Smooth muscle cell (in vitro differentiated cells): ENCODE measurements at regions not wholly inside any gene's neighbourhood (a gene's known extent, or its start where the extent isn't known, plus 50 kb on each side); places are given as distances from the start of the nearest gene placed in this dataset.

ENCODE experiments used
- DNase-seq: peaks from one replicate; lab custom pipeline; 2025; ENCODE audit not compliant: unreplicated experiment; lab: John Stamatoyannopoulos, UW
- H2AFZ ChIP-seq: fragments of 200-600 bp; sonication (generic); 2 replicates; pipeline ENCODE4 v1.6.0; 2016; ENCODE audit warnings: antibody characterized with exemption, low read depth, mild to moderate bottlenecking
- H3F3A ChIP-seq: fragments of 200-600 bp; sonication (generic); 2 replicates; pipeline ENCODE4 v1.6.0; 2017; ENCODE audit warnings: antibody characterized with exemption, low read depth
- H3K27ac ChIP-seq: fragments of 200-600 bp; sonication (generic); 2 replicates; pipeline ENCODE4 v1.5.1; 2016; ENCODE audit warnings: low read depth, mild to moderate bottlenecking
- H3K27me3 ChIP-seq: fragments of 200-600 bp; sonication (generic); 2 replicates; pipeline ENCODE4 v1.6.1; 2016; ENCODE audit warnings: low read depth, mild to moderate bottlenecking
- H3K36me3 ChIP-seq: fragments of 200-600 bp; sonication (generic); 2 replicates; pipeline ENCODE4 v1.5.1; 2016; ENCODE audit warnings: low read depth
- H3K4me1 ChIP-seq: fragments of 200-600 bp; sonication (generic); 2 replicates; pipeline ENCODE4 v1.5.1; 2016; ENCODE audit warnings: low read depth
- H3K4me2 ChIP-seq: fragments of 200-600 bp; sonication (generic); 2 replicates; pipeline ENCODE4 v1.6.0; 2016; ENCODE audit warnings: mild to moderate bottlenecking
- H3K4me3 ChIP-seq: fragments of 200-600 bp; sonication (generic); 2 replicates; pipeline ENCODE4 v1.5.1; 2016; ENCODE audit warnings: mild to moderate bottlenecking
- H3K79me2 ChIP-seq: fragments of 200-600 bp; sonication (generic); 2 replicates; pipeline ENCODE4 v1.6.0; 2016; ENCODE audit warnings: low read depth, mild to moderate bottlenecking
- H3K9ac ChIP-seq: fragments of 200-600 bp; sonication (generic); 2 replicates; pipeline ENCODE4 v1.6.0; 2016; ENCODE audit warnings: low read depth
- H3K9me3 ChIP-seq: fragments of 200-600 bp; sonication (generic); replicated peaks from 2 replicates; pipeline ENCODE4 v1.5.1; 2016; ENCODE audit warnings: low read depth
- H4K20me1 ChIP-seq: fragments of 200-600 bp; sonication (generic); 2 replicates; pipeline ENCODE4 v1.6.0; 2016; ENCODE audit warnings: low read depth
- CTCF ChIP-seq: fragments of 200-600 bp; sonication (generic); IDR thresholded peaks from 2 replicates; pipeline ENCODE4 v1.5.1; 2017; ENCODE audit warnings: borderline replicate concordance, mild to moderate bottlenecking, antibody characterized with exemption; ENCODE audit not compliant: insufficient read depth, poor library complexity, severe bottlenecking
- WGBS: methylation state at CpG from one replicate; pipeline ENCODE4 v1.1.7; 2016; ENCODE audit warnings: low lambda C conversion rate; 5-methylcytosine and 5-hydroxymethylcytosine counted together

GRCh38 chr1:59170659-59171058 is 126.2 kb upstream of the FGGY start:
- no peak overlapping the region for H3K4me2 ChIP-seq
- 87% methylated on average over 3 of the region's 3 CpGs for WGBS
- DNase-seq = no peak
- no peak for TF ChIP-seq CTCF
- peaks cover 7% of the 10 kb centered on the region for H3F3A ChIP-seq
- no peaks in the 10 kb centered on the region for H3K36me3 ChIP-seq
- no peaks in the 10 kb centered on the region for H3K9me3 ChIP-seq
- H3K79me2 ChIP-seq = no peaks in the 10 kb centered on the region
- H4K20me1 ChIP-seq = no peaks in the 10 kb centered on the region
- H3K4me1 ChIP-seq = no peaks in the 10 kb centered on the region
- no peak overlapping the region for H3K9ac ChIP-seq
- H3K27me3 ChIP-seq = no peaks in the 10 kb centered on the region
- no peak overlapping the region for H3K4me3 ChIP-seq
- no peak overlapping the region for H2AFZ ChIP-seq
- H3K27ac ChIP-seq = no peak overlapping the region

GRCh38 chr1:59171788-59172187 is 125.1 kb upstream of the FGGY start:
- Histone ChIP-seq H3K79me2 (no peaks in the 10 kb centered on the region), H3K27ac (no peak overlapping the region), H3F3A (peaks cover 7% of the 10 kb centered on the region), H3K9me3 (no peaks in the 10 kb centered on the region), H3K4me2 (no peak overlapping the region), H3K4me1 (no peaks in the 10 kb centered on the region), H3K4me3 (no peak overlapping the region), H3K9ac (no peak overlapping the region), H3K27me3 (no peaks in the 10 kb centered on the region), H4K20me1 (no peaks in the 10 kb centered on the region), H3K36me3 (no peaks in the 10 kb centered on the region), H2AFZ (no peak overlapping the region)
- DNase-seq = no peak
- no peak for TF ChIP-seq CTCF
- 78% methylated on average over 4 of the region's 4 CpGs for WGBS

- Histone ChIP-seq H3K36me3 (no peaks in the 10 kb centered on the region), H3K4me3 (no peak overlapping the region), H3K27ac (no peak overlapping the region), H3K9me3 (no peaks in the 10 kb centered on the region), H3F3A (peaks cover 7% of the 10 kb centered on the region), H3K4me2 (no peak overlapping the region), H3K27me3 (no peaks in the 10 kb centered on the region), H3K79me2 (no peaks in the 10 kb centered on the region), H2AFZ (no peak overlapping the region), H3K4me1 (no peaks in the 10 kb centered on the region), H3K9ac (no peak overlapping the region), H4K20me1 (no peaks in the 10 kb centered on the region)
- no peak for DNase-seq
- WGBS = 97% methylated on average over 1 of the region's 1 CpG
- TF ChIP-seq CTCF = no peak
Observed at GRCh38 chr1:59172693-59173092, 124.2 kb upstream of the FGGY start.

- Histone ChIP-seq H3K4me1 (no peaks in the 10 kb centered on the region), H4K20me1 (no peaks in the 10 kb centered on the region), H3K4me3 (no peak overlapping the region), H3K9me3 (no peaks in the 10 kb centered on the region), H3K27ac (peak overlapping the region; percentile 15), H3K79me2 (no peaks in the 10 kb centered on the region), H2AFZ (no peak overlapping the region), H3K36me3 (no peaks in the 10 kb centered on the region), H3F3A (peaks cover 7% of the 10 kb centered on the region), H3K27me3 (no peaks in the 10 kb centered on the region), H3K9ac (no peak overlapping the region), H3K4me2 (no peak overlapping the region)
- WGBS = 12% methylated on average over 1 of the region's 1 CpG
- DNase-seq = no peak
- no peak for TF ChIP-seq CTCF
Observed at GRCh38 chr1:59173721-59174120, 123.2 kb upstream of the FGGY start.
